Naive B cell (primary cell): ENCODE measurements at regions not wholly inside any gene's neighbourhood (a gene's known extent, or its start where the extent isn't known, plus 50 kb on each side); places are given as distances from the start of the nearest gene placed in this dataset.
A peak's percentile ranks its signal among the peaks of the same experiment; 100 is the strongest.

ENCODE experiments used
- ATAC-seq, 2 donors: fragments of 150-1000 bp; cut with Tn5 transposase; 2 replicates each; pipeline ENCODE4 v1.10.0; 2021; ENCODE audit warnings: low read depth in 2 of 2, mild to moderate bottlenecking in 2 of 2, moderate library complexity in 2 of 2
- DNase-seq: peaks from one replicate; pipeline ENCODE4 v3.0.0; 2022
- H3K27ac Mint-ChIP-seq, 6 donors: one replicate each; pipeline ENCODE4 v1.8.0; 2020 to 2022; ENCODE audit warnings: mild to moderate bottlenecking in 6 of 6, mixed read lengths in 6 of 6, moderate library complexity in 5 of 6, inconsistent platforms in 2 of 6
- H3K27me3 Mint-ChIP-seq, 3 donors: one replicate each; pipeline ENCODE4 v1.8.0; 2021 to 2022; ENCODE audit warnings: mixed read lengths in 3 of 3, mild to moderate bottlenecking in 1 of 3
- H3K36me3 Mint-ChIP-seq, 2 donors: one replicate each; pipeline ENCODE4 v1.8.0; 2020 to 2022; ENCODE audit warnings: mixed read lengths in 2 of 2, inconsistent platforms in 1 of 2, mild to moderate bottlenecking in 1 of 2
- H3K4me1 Mint-ChIP-seq, 3 donors: one replicate each; pipeline ENCODE4 v1.8.0; 2020 to 2022; ENCODE audit warnings: mixed read lengths in 3 of 3, inconsistent platforms in 1 of 3, mild to moderate bottlenecking in 1 of 3, moderate library complexity in 1 of 3
- H3K4me3 Mint-ChIP-seq, 8 donors: one replicate each; pipeline ENCODE4 v1.8.0; 2020 to 2022; ENCODE audit warnings: mild to moderate bottlenecking in 8 of 8, mixed read lengths in 8 of 8, moderate library complexity in 8 of 8, inconsistent platforms in 2 of 8
- H3K9me3 Mint-ChIP-seq, 7 donors: one replicate each; pipeline ENCODE4 v1.8.0; 2020 to 2022; ENCODE audit warnings: mixed read lengths in 7 of 7, mild to moderate bottlenecking in 5 of 7, inconsistent platforms in 2 of 7, moderate library complexity in 1 of 7

GRCh38 chr17:22460461-22461063, 768.2 kb downstream of the KCNJ18 start:
- H3K4me1 Mint-ChIP-seq, result no peaks in the 10 kb centered on the region
- H3K36me3 Mint-ChIP-seq, result peaks cover 0 to 8% of the 10 kb centered on the region in 2 donors
- H3K27ac Mint-ChIP-seq, result no peak overlapping the region
- H3K27me3 Mint-ChIP-seq, result no peaks in the 10 kb centered on the region
- ATAC-seq (no peak), DNase-seq (no peak)
- H3K9me3 Mint-ChIP-seq, result peaks cover 8 to 29% (median 11%) of the 10 kb centered on the region in 7 donors
- H3K4me3 Mint-ChIP-seq, result no peak overlapping the region

GRCh38 chr17:22461460-22462145, 769.3 kb downstream of the KCNJ18 start:
- Mint-ChIP-seq H3K27ac (no peak overlapping the region), H3K9me3 (peaks cover 9 to 24% (median 12%) of the 10 kb centered on the region in 7 donors), H3K36me3 (peaks cover 0 to 8% of the 10 kb centered on the region in 2 donors), H3K4me1 (no peaks in the 10 kb centered on the region), H3K4me3 (no peak overlapping the region), H3K27me3 (no peaks in the 10 kb centered on the region)
- DNase-seq (no peak), ATAC-seq (no peak)

GRCh38 chr17:22462461-22462860, 770.1 kb downstream of the KCNJ18 start:
- peaks cover 9 to 24% (median 16%) of the 10 kb centered on the region in 7 donors for H3K9me3 Mint-ChIP-seq
- no peak overlapping the region for H3K4me3 Mint-ChIP-seq
- no peak for ATAC-seq
- H3K4me1 Mint-ChIP-seq, result no peaks in the 10 kb centered on the region
- DNase-seq, result no peak
- H3K27ac Mint-ChIP-seq, result no peak overlapping the region
- H3K36me3 Mint-ChIP-seq, result peaks cover 0 to 8% of the 10 kb centered on the region in 2 donors
- H3K27me3 Mint-ChIP-seq, result no peaks in the 10 kb centered on the region

- Mint-ChIP-seq H3K27ac (peak overlapping the region in 1 of 6 donors; percentile 73), H3K4me1 (no peaks in the 10 kb centered on the region), H3K36me3 (peaks cover 0 to 8% of the 10 kb centered on the region in 2 donors), H3K4me3 (no peak overlapping the region), H3K9me3 (peaks cover 11 to 28% (median 17%) of the 10 kb centered on the region in 7 donors), H3K27me3 (no peaks in the 10 kb centered on the region)
- DNase-seq (no peak), ATAC-seq (no peak)
These were observed 771.0 kb downstream of the KCNJ18 start for GRCh38 chr17:22463110-22463850.

GRCh38 chr17:22464041-22464440, 771.7 kb downstream of the KCNJ18 start:
- no peak for ATAC-seq
- no peak overlapping the region for H3K4me3 Mint-ChIP-seq
- no peak overlapping the region for H3K27ac Mint-ChIP-seq
- peaks cover 13 to 24% (median 22%) of the 10 kb centered on the region in 7 donors for H3K9me3 Mint-ChIP-seq
- H3K36me3 Mint-ChIP-seq, result peaks cover 0 to 8% of the 10 kb centered on the region in 2 donors
- H3K27me3 Mint-ChIP-seq, result no peaks in the 10 kb centered on the region
- no peak for DNase-seq
- H3K4me1 Mint-ChIP-seq, result no peaks in the 10 kb centered on the region

- DNase-seq (no peak), ATAC-seq (no peak)
- no peaks in the 10 kb centered on the region for H3K27me3 Mint-ChIP-seq
- H3K9me3 Mint-ChIP-seq, result peaks cover 14 to 30% (median 19%) of the 10 kb centered on the region in 7 donors
- H3K36me3 Mint-ChIP-seq, result peaks cover 0 to 7% of the 10 kb centered on the region in 2 donors
- H3K27ac Mint-ChIP-seq, result no peak overlapping the region
- H3K4me3 Mint-ChIP-seq, result peak overlapping the region in 1 of 8 donors; percentile 72
- no peaks in the 10 kb centered on the region for H3K4me1 Mint-ChIP-seq
These were observed 775.4 kb downstream of the KCNJ18 start for GRCh38 chr17:22467720-22468119.

- H3K4me3 Mint-ChIP-seq, result no peak overlapping the region
- peaks cover 0 to 7% of the 10 kb centered on the region in 2 donors for H3K36me3 Mint-ChIP-seq
- no peak overlapping the region for H3K27ac Mint-ChIP-seq
- ATAC-seq (no peak), DNase-seq (no peak)
- no peaks in the 10 kb centered on the region for H3K4me1 Mint-ChIP-seq
- peaks cover 10 to 31% (median 19%) of the 10 kb centered on the region in 7 donors for H3K9me3 Mint-ChIP-seq
- H3K27me3 Mint-ChIP-seq, result no peaks in the 10 kb centered on the region
These were observed 777.0 kb downstream of the KCNJ18 start for GRCh38 chr17:22469101-22469880.

- Mint-ChIP-seq H3K27me3 (no peaks in the 10 kb centered on the region), H3K36me3 (peaks cover 0 to 7% of the 10 kb centered on the region in 2 donors), H3K4me1 (no peaks in the 10 kb centered on the region)
These were observed 777.6 kb downstream of the KCNJ18 start for GRCh38 chr17:22469941-22470340.

GRCh38 chr17:22470411-22471175, 778.3 kb downstream of the KCNJ18 start:
- H3K4me3 Mint-ChIP-seq, result no peak overlapping the region
- ATAC-seq, result no peak
- DNase-seq, result no peak
- H3K9me3 Mint-ChIP-seq, result peaks cover 10 to 34% (median 18%) of the 10 kb centered on the region in 7 donors
- no peaks in the 10 kb centered on the region for H3K4me1 Mint-ChIP-seq
- peaks cover 0 to 7% of the 10 kb centered on the region in 2 donors for H3K36me3 Mint-ChIP-seq
- H3K27me3 Mint-ChIP-seq, result no peaks in the 10 kb centered on the region
- H3K27ac Mint-ChIP-seq, result no peak overlapping the region

More at GRCh38 chr17:22469941-22470340, 777.6 kb downstream of the KCNJ18 start:
- no peak overlapping the region for H3K4me3 Mint-ChIP-seq
- ATAC-seq (no peak), DNase-seq (no peak)
- H3K9me3 Mint-ChIP-seq, result peaks cover 10 to 31% (median 19%) of the 10 kb centered on the region in 7 donors
- H3K27ac Mint-ChIP-seq, result no peak overlapping the region

- Mint-ChIP-seq H3K4me3 (no peak overlapping the region), H3K4me1 (no peaks in the 10 kb centered on the region), H3K9me3 (peaks cover 15 to 38% (median 26%) of the 10 kb centered on the region in 7 donors), H3K36me3 (no peaks in the 10 kb centered on the region), H3K27me3 (no peaks in the 10 kb centered on the region), H3K27ac (no peak overlapping the region)
- no peak for ATAC-seq
- no peak for DNase-seq
These were observed 792.5 kb downstream of the KCNJ18 start for GRCh38 chr17:22484826-22485225.

GRCh38 chr17:22490399-22490798, 798.1 kb downstream of the KCNJ18 start:
- no peak for DNase-seq
- no peak for ATAC-seq
- Mint-ChIP-seq H3K4me1 (no peaks in the 10 kb centered on the region), H3K9me3 (peaks cover 9 to 47% (median 24%) of the 10 kb centered on the region in 7 donors), H3K27me3 (no peaks in the 10 kb centered on the region), H3K4me3 (no peak overlapping the region), H3K36me3 (no peaks in the 10 kb centered on the region), H3K27ac (no peak overlapping the region)

GRCh38 chr17:22492331-22492730, 800.0 kb downstream of the KCNJ18 start:
- no peak for ATAC-seq
- no peak overlapping the region for H3K27ac Mint-ChIP-seq
- peaks cover 0 to 6% of the 10 kb centered on the region in 2 donors for H3K36me3 Mint-ChIP-seq
- H3K9me3 Mint-ChIP-seq, result peaks cover 10 to 34% (median 20%) of the 10 kb centered on the region in 7 donors
- no peaks in the 10 kb centered on the region for H3K4me1 Mint-ChIP-seq
- no peak for DNase-seq
- no peak overlapping the region for H3K4me3 Mint-ChIP-seq
- H3K27me3 Mint-ChIP-seq, result no peaks in the 10 kb centered on the region
